ENCODE measurements at regions not wholly inside any gene's neighbourhood (a gene's known extent, or its start where the extent isn't known, plus 50 kb on each side); places are given as distances from the start of the nearest gene placed in this dataset.

- TF ChIP-seq POLR2A (IDR thresholded peaks at IDR 0.05; ENCODE audit: low read length) (no peak), GATA1 (IDR thresholded peaks at IDR 0.05; ENCODE audit: low read depth, low read length) (no peak)
Observed at GRCh38 chr6:74117113-74117512, 421.1 kb downstream of the CD109 start.

Measured in erythroblast (primary cell).